Memory B cell (primary cell): ENCODE measurements at regions not wholly inside any gene's neighbourhood (a gene's known extent, or its start where the extent isn't known, plus 50 kb on each side); places are given as distances from the start of the nearest gene placed in this dataset.
"Not testable (repeated sequence)": the region's sequence is repeated elsewhere in the genome, so short reads cannot be mapped to it uniquely, and the experiment has no call there.

Experiments
- ATAC-seq: fragments of 150-1000 bp; cut with Tn5 transposase; 2 replicates; pipeline ENCODE4 v1.10.0; 2021; ENCODE audit warnings: low read depth, mild to moderate bottlenecking, moderate library complexity
- DNase-seq, 2 donors: peaks; one replicate each; pipeline ENCODE4 v3.0.0; 2022; ENCODE audit warnings: low spot score in 2 of 2
- H3K27ac Mint-ChIP-seq: one replicate; pipeline ENCODE4 v1.8.0; 2022; ENCODE audit warnings: mild to moderate bottlenecking, moderate library complexity, mixed read lengths
- H3K27me3 Mint-ChIP-seq: one replicate; pipeline ENCODE4 v1.8.0; 2022; ENCODE audit warnings: mixed read lengths
- H3K36me3 Mint-ChIP-seq: one replicate; pipeline ENCODE4 v1.8.0; 2022; ENCODE audit warnings: mild to moderate bottlenecking, mixed read lengths
- H3K4me1 Mint-ChIP-seq: one replicate; pipeline ENCODE4 v1.8.0; 2022; ENCODE audit warnings: mixed read lengths
- H3K4me3 Mint-ChIP-seq: one replicate; pipeline ENCODE4 v1.8.0; 2022; ENCODE audit warnings: mild to moderate bottlenecking, moderate library complexity, mixed read lengths
- H3K9me3 Mint-ChIP-seq: one replicate; pipeline ENCODE4 v1.8.0; 2022; ENCODE audit warnings: mixed read lengths

DNA sequence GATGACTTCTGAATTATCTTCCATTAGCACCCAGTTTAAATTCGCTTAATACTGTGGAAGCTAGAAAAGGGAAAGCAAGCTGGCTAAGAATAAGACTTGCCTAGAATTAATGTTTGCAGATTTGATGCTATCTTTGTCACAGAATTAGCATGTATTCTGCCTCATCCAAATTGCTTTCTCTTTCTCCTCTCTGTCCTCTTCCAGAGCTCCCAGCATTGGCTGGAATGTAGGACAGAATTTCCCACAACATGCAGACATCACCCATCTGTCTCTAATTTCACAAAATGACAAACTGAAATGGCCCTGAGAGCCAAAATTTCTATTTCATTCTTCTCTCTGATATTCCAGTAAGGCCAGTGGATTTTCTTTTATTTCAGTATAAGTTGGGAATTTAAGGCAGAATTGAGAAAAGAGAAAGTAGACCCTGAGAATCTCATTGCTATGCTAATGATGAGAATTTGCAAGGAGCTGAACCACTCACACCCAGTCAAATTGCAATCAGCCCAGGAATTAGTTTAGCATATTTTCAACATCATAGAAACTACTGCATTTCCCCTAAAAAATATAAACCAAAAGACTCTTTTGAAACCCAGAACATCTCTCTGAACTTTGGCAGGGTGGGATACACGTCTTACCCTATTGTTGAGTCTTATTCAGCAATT lies 188.8 kb downstream of the RCHY1 start:
- ATAC-seq (no peak), DNase-seq (no peak)
- Mint-ChIP-seq H3K9me3 (no peaks in the 10 kb centered on the region), H3K27ac (no peak overlapping the region), H3K4me3 (no peak overlapping the region), H3K4me1 (no peaks in the 10 kb centered on the region), H3K27me3 (peaks cover 18% of the 10 kb centered on the region), H3K36me3 (no peaks in the 10 kb centered on the region)

DNA sequence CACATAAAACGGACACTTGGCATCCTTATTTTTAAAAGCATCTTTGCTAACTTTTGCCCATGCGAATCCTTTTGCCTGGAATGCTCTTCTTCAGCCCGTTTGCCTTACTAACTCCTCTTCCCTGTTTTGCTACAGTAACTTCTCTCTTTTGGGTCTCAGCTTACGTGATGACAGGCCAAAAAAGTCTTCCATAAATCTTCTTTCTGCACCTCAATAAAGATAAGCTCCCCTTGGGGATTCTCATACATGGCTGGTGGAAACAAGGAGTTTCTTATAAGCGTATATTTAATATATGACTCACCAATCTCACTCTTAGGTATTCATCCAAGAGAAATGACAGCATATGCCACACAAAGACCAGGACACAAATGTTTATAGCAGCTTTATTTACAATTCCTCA lies 192.7 kb downstream of the RCHY1 start:
- peaks cover 2% of the 10 kb centered on the region for H3K9me3 Mint-ChIP-seq
- no peak overlapping the region for H3K4me3 Mint-ChIP-seq
- no peaks in the 10 kb centered on the region for H3K4me1 Mint-ChIP-seq
- no peak overlapping the region for H3K27ac Mint-ChIP-seq
- DNase-seq = no peak
- no peak for ATAC-seq
- peaks cover 2% of the 10 kb centered on the region for H3K36me3 Mint-ChIP-seq
- H3K27me3 Mint-ChIP-seq = peaks cover 9% of the 10 kb centered on the region

DNA sequence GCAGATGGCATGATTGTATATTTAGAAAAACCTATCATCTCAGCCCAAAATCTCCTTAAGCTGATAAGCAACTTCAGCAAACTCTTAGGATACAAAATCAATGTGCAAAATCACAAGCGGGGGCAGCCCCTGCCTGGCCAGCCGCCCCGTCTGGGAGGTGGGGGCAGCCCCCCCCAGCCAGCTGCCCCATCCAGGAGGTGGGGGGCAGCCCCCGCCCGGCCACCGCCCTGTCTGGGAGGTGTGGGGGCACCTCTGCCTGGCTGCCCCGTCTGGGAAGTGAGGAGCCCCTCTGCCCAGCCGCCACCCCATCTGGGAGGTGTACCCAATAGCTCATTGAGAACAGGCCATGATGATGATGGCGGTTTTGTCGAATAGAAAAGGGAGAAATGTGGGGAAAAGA lies 196.6 kb downstream of the RCHY1 start:
- H3K4me1 Mint-ChIP-seq, H3K9me3 Mint-ChIP-seq, H3K27ac Mint-ChIP-seq, DNase-seq, H3K36me3 Mint-ChIP-seq, H3K4me3 Mint-ChIP-seq, ATAC-seq: not testable (repeated sequence)
- peaks cover 12% of the 10 kb centered on the region for H3K27me3 Mint-ChIP-seq

GRCh38 chr4:75308049-75308448 lies 206.2 kb downstream of the RCHY1 start:
- Mint-ChIP-seq H3K9me3 (peaks cover 8% of the 10 kb centered on the region), H3K27ac (no peak overlapping the region), H3K4me3 (no peak overlapping the region), H3K4me1 (no peaks in the 10 kb centered on the region), H3K27me3 (peaks cover 9% of the 10 kb centered on the region), H3K36me3 (peaks cover 5% of the 10 kb centered on the region)
- no peak for DNase-seq
- ATAC-seq = no peak

- DNase-seq (no peak), ATAC-seq (no peak)
- peaks cover 7% of the 10 kb centered on the region for H3K36me3 Mint-ChIP-seq
- H3K27me3 Mint-ChIP-seq = peaks cover 7% of the 10 kb centered on the region
- no peaks in the 10 kb centered on the region for H3K4me1 Mint-ChIP-seq
- no peak overlapping the region for H3K4me3 Mint-ChIP-seq
- no peak overlapping the region for H3K27ac Mint-ChIP-seq
- H3K9me3 Mint-ChIP-seq = peaks cover 10% of the 10 kb centered on the region
Measured at GRCh38 chr4:75306506-75306905, 207.7 kb downstream of the RCHY1 start.

DNA sequence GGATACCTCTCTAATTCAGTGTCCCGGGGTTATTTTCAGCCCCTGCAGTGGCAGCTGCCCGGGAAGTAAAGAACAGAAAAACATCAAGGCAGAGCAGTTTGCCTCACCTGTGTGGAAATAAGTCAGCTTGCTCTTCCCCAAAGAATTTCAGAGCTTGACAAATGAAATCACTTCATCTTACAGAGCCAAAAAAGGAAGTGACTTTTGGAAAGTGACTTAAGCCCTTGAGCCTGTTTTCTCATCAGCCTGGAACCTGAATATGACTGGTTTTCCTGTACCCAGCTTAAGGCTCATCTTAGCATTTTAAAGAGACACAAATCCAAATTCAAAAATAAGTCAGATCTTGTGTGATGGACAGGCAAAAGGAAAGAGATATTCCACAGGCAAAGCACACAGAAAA lies 211.6 kb downstream of the RCHY1 start:
- no peak for ATAC-seq
- Mint-ChIP-seq H3K4me3 (no peak overlapping the region), H3K27me3 (peaks cover 11% of the 10 kb centered on the region), H3K36me3 (peaks cover 5% of the 10 kb centered on the region), H3K4me1 (no peaks in the 10 kb centered on the region), H3K27ac (no peak overlapping the region), H3K9me3 (peaks cover 5% of the 10 kb centered on the region)
- no peak for DNase-seq

DNA sequence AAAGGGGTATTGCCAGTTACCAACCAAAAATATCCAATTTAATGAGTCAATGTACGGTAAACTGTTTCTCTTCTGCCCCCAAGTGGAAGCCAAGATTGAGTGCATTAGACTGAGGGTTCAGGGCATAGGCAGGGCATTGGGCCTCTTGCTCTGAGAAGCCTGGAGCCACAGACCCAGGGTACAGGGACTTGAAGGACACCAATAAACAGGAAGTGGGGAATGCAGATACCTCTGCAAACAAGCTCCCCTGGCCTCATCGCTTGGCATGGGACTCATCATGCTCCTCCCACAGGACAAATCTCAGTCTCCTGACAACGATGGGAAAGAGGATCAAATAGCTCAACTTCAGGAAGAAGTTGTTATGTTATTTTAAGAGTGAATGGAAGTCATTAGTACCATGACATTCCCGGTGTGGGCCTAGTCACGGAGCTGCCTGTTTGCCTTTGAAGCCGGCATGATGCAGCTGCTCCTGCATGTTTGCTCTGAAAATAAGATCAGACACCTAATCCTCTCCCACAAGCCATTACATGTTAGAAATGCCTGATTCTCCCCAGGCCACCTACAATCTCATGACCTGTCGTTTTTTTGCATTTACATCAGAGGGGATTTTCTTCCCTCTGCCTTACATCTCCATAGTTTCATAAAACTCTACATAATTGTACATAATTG lies 224.2 kb downstream of the RCHY1 start:
- H3K4me3 Mint-ChIP-seq = no peak overlapping the region
- H3K4me1 Mint-ChIP-seq = no peaks in the 10 kb centered on the region
- H3K27ac Mint-ChIP-seq = no peak overlapping the region
- no peaks in the 10 kb centered on the region for H3K27me3 Mint-ChIP-seq
- peak; percentile 54 for ATAC-seq
- no peaks in the 10 kb centered on the region for H3K9me3 Mint-ChIP-seq
- DNase-seq = peak; percentile 5 to 11
- H3K36me3 Mint-ChIP-seq = no peaks in the 10 kb centered on the region

GRCh38 chr4:75287738-75288517 lies 226.3 kb downstream of the RCHY1 start:
- Mint-ChIP-seq H3K9me3 (no peaks in the 10 kb centered on the region), H3K27ac (no peak overlapping the region), H3K27me3 (no peaks in the 10 kb centered on the region), H3K4me1 (no peaks in the 10 kb centered on the region), H3K4me3 (no peak overlapping the region), H3K36me3 (no peaks in the 10 kb centered on the region)
- ATAC-seq (no peak), DNase-seq (no peak)

- H3K36me3 Mint-ChIP-seq = no peaks in the 10 kb centered on the region
- no peak overlapping the region for H3K4me3 Mint-ChIP-seq
- H3K4me1 Mint-ChIP-seq = no peaks in the 10 kb centered on the region
- H3K27ac Mint-ChIP-seq = no peak overlapping the region
- DNase-seq = no peak
- H3K9me3 Mint-ChIP-seq = no peaks in the 10 kb centered on the region
- ATAC-seq = no peak
- H3K27me3 Mint-ChIP-seq = no peaks in the 10 kb centered on the region
Measured at GRCh38 chr4:75285837-75286236, 228.4 kb downstream of the RCHY1 start.

- Mint-ChIP-seq H3K4me3 (no peak overlapping the region), H3K4me1 (no peaks in the 10 kb centered on the region), H3K9me3 (no peaks in the 10 kb centered on the region), H3K27ac (no peak overlapping the region), H3K36me3 (no peaks in the 10 kb centered on the region), H3K27me3 (no peaks in the 10 kb centered on the region)
- ATAC-seq (no peak), DNase-seq (no peak)
Measured at GRCh38 chr4:75284831-75285230, 229.4 kb downstream of the RCHY1 start.

GRCh38 chr4:75280461-75280860 lies 233.7 kb downstream of the RCHY1 start:
- not testable (repeated sequence) for ATAC-seq, H3K4me1 Mint-ChIP-seq, H3K9me3 Mint-ChIP-seq, DNase-seq, H3K4me3 Mint-ChIP-seq, H3K27me3 Mint-ChIP-seq, H3K27ac Mint-ChIP-seq, H3K36me3 Mint-ChIP-seq

- Mint-ChIP-seq H3K36me3 (no peaks in the 10 kb centered on the region), H3K27me3 (peaks cover 7% of the 10 kb centered on the region), H3K4me3 (no peak overlapping the region), H3K27ac (no peak overlapping the region), H3K9me3 (no peaks in the 10 kb centered on the region), H3K4me1 (no peaks in the 10 kb centered on the region)
- DNase-seq (no peak), ATAC-seq (no peak)
Measured at GRCh38 chr4:75259306-75259705, 254.9 kb downstream of the RCHY1 start.

DNA sequence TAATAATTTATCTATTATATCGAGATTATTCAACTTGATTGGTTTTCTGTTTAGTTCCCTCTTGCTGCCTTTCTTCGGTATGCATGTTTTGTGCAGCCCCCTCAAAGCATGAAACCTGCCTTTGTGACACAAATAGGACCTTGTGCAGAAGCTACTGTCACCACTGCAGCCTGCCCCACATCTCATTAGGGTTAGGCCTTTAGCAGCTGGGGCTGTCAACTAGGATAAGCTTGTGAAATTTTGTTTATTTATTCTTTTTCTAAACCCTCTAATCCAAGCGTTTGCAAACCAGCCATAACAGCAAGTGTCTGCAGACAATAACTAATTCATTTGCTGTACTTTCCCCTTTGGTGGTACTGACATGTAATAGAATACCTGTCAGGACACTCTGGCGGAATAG lies 258.9 kb downstream of the RCHY1 start:
- Mint-ChIP-seq H3K9me3 (peaks cover 2% of the 10 kb centered on the region), H3K27me3 (peaks cover 9% of the 10 kb centered on the region), H3K36me3 (no peaks in the 10 kb centered on the region), H3K27ac (no peak overlapping the region), H3K4me3 (no peak overlapping the region), H3K4me1 (peaks cover 10% of the 10 kb centered on the region)
- ATAC-seq = no peak
- no peak for DNase-seq

GRCh38 chr4:75254745-75255144 lies 259.5 kb downstream of the RCHY1 start:
- peaks cover 2% of the 10 kb centered on the region for H3K9me3 Mint-ChIP-seq
- peaks cover 9% of the 10 kb centered on the region for H3K27me3 Mint-ChIP-seq
- H3K27ac Mint-ChIP-seq = no peak overlapping the region
- DNase-seq (no peak), ATAC-seq (no peak)
- H3K4me1 Mint-ChIP-seq = peaks cover 10% of the 10 kb centered on the region
- no peak overlapping the region for H3K4me3 Mint-ChIP-seq
- no peaks in the 10 kb centered on the region for H3K36me3 Mint-ChIP-seq
